Parathyroid adenoma (tissue), 2 donors: ENCODE measurements at regions not wholly inside any gene's neighbourhood (a gene's known extent, or its start where the extent isn't known, plus 50 kb on each side); places are given as distances from the start of the nearest gene placed in this dataset.

Source experiments
- H2AFZ ChIP-seq: fragments of 300-600 bp; sonication (generic); one replicate; pipeline ENCODE4 v1.7.0; 2017; ENCODE audit warnings: antibody characterized with exemption, mild to moderate bottlenecking
- H3K27ac ChIP-seq: fragments of 300-600 bp; sonication (generic); one replicate; pipeline ENCODE4 v1.7.0; 2017
- H3K27me3 ChIP-seq: fragments of 300-600 bp; sonication (generic); one replicate; pipeline ENCODE4 v1.7.0; 2017; ENCODE audit warnings: low read length; ENCODE audit not compliant: control insufficient read depth, insufficient read depth
- H3K36me3 ChIP-seq: fragments of 300-600 bp; sonication (generic); one replicate; pipeline ENCODE4 v1.7.0; 2017; ENCODE audit warnings: low read length; ENCODE audit not compliant: control insufficient read depth, insufficient read depth
- H3K4me1 ChIP-seq: fragments of 300-600 bp; sonication (generic); one replicate; pipeline ENCODE4 v1.7.0; 2017; ENCODE audit warnings: control low read depth
- H3K4me2 ChIP-seq: fragments of 300-600 bp; sonication (generic); one replicate; pipeline ENCODE4 v1.7.0; 2017; ENCODE audit warnings: low read length
- H3K4me3 ChIP-seq: fragments of 300-600 bp; sonication (generic); one replicate; pipeline ENCODE4 v1.7.0; 2017; ENCODE audit warnings: low read depth, low read length
- H3K79me2 ChIP-seq: fragments of 300-600 bp; sonication (generic); one replicate; pipeline ENCODE4 v1.7.0; 2017; ENCODE audit warnings: control low read depth
- H3K9ac ChIP-seq: fragments of 300-600 bp; sonication (generic); one replicate; pipeline ENCODE4 v1.7.0; 2017; ENCODE audit warnings: mild to moderate bottlenecking
- H3K9me3 ChIP-seq: fragments of 300-600 bp; sonication (generic); one replicate; pipeline ENCODE4 v1.7.0; 2017; ENCODE audit warnings: low read length; ENCODE audit not compliant: control insufficient read depth
- CTCF ChIP-seq: fragments of 300-600 bp; sonication (generic); IDR thresholded peaks from one replicate; pipeline ENCODE4 v1.7.0; 2017; ENCODE audit warnings: antibody characterized with exemption, mild to moderate bottlenecking
- donor health status: primary hyperparathyroidism.

GRCh38 chr10:56090914-56091540 is 270.0 kb downstream of the ZWINT start:
- no peaks in the 10 kb centered on the region for H3K27me3 ChIP-seq
- no peaks in the 10 kb centered on the region for H3K4me1 ChIP-seq
- TF ChIP-seq CTCF: no peak
- no peak overlapping the region for H2AFZ ChIP-seq
- no peak overlapping the region for H3K4me3 ChIP-seq
- no peak overlapping the region for H3K4me2 ChIP-seq
- H3K27ac ChIP-seq: no peak overlapping the region
- no peaks in the 10 kb centered on the region for H3K36me3 ChIP-seq
- H3K79me2 ChIP-seq: no peaks in the 10 kb centered on the region
- no peak overlapping the region for H3K9ac ChIP-seq
- no peaks in the 10 kb centered on the region for H3K9me3 ChIP-seq

- no peak overlapping the region for H2AFZ ChIP-seq
- H3K27ac ChIP-seq: no peak overlapping the region
Measured at GRCh38 chr10:56085406-56086122, 275.5 kb downstream of the ZWINT start.

GRCh38 chr10:56082169-56082568 is 278.9 kb downstream of the ZWINT start:
- no peak overlapping the region for H2AFZ ChIP-seq
- no peak overlapping the region for H3K4me2 ChIP-seq
- H3K27ac ChIP-seq: no peak overlapping the region
- H3K9ac ChIP-seq: no peak overlapping the region
- no peaks in the 10 kb centered on the region for H3K79me2 ChIP-seq
- H3K9me3 ChIP-seq: no peaks in the 10 kb centered on the region
- no peak for TF ChIP-seq CTCF
- no peaks in the 10 kb centered on the region for H3K36me3 ChIP-seq
- no peaks in the 10 kb centered on the region for H3K27me3 ChIP-seq
- no peak overlapping the region for H3K4me3 ChIP-seq
- no peaks in the 10 kb centered on the region for H3K4me1 ChIP-seq

More at GRCh38 chr10:56085406-56086122, 275.5 kb downstream of the ZWINT start:
- no peak overlapping the region for H3K4me3 ChIP-seq
- no peak for TF ChIP-seq CTCF
- no peak overlapping the region for H3K4me2 ChIP-seq
- H3K79me2 ChIP-seq: no peaks in the 10 kb centered on the region
- H3K36me3 ChIP-seq: no peaks in the 10 kb centered on the region
- H3K9me3 ChIP-seq: no peaks in the 10 kb centered on the region
- H3K9ac ChIP-seq: no peak overlapping the region
- no peaks in the 10 kb centered on the region for H3K27me3 ChIP-seq
- no peaks in the 10 kb centered on the region for H3K4me1 ChIP-seq

- Histone ChIP-seq H3K27me3 (no peaks in the 10 kb centered on the region), H3K27ac (no peak overlapping the region), H3K36me3 (no peaks in the 10 kb centered on the region), H3K4me1 (no peaks in the 10 kb centered on the region), H3K4me2 (no peak overlapping the region), H3K9me3 (no peaks in the 10 kb centered on the region), H3K9ac (no peak overlapping the region), H3K79me2 (no peaks in the 10 kb centered on the region), H2AFZ (no peak overlapping the region), H3K4me3 (no peak overlapping the region)
- no peak for TF ChIP-seq CTCF
Measured at GRCh38 chr10:56068473-56069263, 292.4 kb downstream of the ZWINT start.
